HG02798 (cell line): ENCODE measurements at regions not wholly inside any gene's neighbourhood (a gene's known extent, or its start where the extent isn't known, plus 50 kb on each side); places are given as distances from the start of the nearest gene placed in this dataset.

Experiments
- ATAC-seq: cut with Tn5 transposase; IDR thresholded peaks from one replicate; pipeline ENCODE4 v1.9.1; 2021; ENCODE audit warnings: mild to moderate bottlenecking; ENCODE audit not compliant: unreplicated experiment, poor library complexity

DNA sequence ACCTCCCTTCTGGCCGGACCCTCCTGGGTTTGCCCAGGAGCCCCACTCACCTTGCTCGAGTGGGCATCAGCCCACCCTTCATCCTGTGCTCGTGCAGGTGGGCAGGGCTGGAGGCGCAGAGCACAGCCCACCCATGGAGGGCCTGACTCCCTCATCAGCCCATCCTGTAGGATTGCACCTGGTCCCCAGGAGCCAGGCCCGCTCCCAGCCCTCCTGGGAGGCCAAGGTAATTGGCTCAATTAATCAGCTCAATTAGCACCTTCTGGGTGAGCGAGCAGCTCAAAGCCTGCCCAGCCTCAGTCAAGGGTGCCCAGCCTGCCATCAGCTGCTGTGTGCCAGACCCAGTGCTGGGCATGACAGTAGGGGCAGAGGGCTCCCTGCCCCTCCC is 58.1 kb upstream of the NECTIN1 start:
- no peak for ATAC-seq

DNA sequence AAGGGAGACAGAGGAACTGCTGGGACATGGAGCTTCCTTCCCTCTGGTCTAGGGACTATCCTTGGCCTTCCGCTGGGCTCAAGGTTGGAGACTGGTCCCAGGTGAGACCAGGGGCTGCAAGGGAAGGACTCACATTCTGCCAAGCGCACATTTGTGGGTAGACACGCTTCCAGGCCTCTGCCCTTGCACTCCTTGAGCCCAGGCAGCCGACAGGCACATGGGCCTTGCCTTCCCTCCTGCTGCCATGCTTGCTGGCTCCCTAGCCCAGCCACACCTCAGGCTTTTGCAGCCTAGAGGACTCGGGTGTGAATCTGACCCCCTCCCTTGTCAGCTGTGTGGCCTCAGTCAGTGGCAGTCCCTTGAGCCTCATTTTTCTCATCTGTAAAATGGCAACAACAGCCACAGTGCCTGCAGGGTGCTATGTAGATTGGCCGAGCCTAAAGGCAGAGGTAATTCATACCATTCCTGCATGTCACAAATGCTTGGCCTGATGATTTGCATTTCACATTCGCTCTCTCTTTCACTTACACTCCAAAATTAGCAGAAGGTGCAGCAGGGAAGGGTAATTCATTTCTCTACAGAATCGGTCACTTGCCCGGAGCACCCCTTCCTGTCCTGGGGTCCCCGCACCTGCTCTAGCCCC is 57.6 kb upstream of the NECTIN1 start:
- ATAC-seq, result no peak

DNA sequence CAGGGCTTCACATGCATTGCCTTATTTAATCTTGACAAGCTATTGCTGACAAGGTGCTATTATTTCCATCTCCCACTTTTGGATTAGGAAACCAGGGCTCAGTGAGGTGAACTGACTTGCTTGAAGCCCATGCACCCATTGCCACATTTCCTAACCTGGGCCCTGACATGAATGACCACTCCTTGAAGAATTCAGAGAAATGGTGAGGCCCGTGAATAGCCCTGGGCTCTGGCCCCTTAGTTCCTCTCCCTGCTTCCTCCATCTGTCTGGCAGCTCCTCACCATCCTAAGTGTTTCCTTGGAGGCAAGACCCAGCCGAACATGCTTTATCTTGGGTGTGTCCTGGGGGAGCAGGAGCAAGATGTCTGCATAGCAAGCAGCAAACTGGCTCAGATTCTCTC is 56.1 kb upstream of the NECTIN1 start:
- no peak for ATAC-seq

DNA sequence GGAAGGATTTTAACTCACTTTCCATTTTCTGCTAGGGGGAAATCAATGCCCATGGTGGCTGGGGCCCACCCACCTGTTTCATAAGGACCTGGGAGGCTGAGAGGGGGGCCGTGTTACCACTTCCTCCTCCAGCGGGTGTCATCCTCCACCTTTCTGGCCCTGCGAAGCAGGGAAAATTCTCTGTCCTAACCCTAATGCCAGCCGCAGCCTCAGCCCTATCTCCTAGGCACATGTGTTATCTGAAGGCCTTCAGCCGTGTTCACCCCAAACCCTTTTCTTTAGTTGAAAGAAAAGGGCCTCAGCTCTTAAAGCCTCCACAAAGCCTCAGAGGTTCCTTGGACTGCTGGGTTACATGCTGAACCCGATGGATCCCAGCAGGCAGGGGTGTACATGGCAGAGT is 55.4 kb upstream of the NECTIN1 start:
- no peak for ATAC-seq

DNA sequence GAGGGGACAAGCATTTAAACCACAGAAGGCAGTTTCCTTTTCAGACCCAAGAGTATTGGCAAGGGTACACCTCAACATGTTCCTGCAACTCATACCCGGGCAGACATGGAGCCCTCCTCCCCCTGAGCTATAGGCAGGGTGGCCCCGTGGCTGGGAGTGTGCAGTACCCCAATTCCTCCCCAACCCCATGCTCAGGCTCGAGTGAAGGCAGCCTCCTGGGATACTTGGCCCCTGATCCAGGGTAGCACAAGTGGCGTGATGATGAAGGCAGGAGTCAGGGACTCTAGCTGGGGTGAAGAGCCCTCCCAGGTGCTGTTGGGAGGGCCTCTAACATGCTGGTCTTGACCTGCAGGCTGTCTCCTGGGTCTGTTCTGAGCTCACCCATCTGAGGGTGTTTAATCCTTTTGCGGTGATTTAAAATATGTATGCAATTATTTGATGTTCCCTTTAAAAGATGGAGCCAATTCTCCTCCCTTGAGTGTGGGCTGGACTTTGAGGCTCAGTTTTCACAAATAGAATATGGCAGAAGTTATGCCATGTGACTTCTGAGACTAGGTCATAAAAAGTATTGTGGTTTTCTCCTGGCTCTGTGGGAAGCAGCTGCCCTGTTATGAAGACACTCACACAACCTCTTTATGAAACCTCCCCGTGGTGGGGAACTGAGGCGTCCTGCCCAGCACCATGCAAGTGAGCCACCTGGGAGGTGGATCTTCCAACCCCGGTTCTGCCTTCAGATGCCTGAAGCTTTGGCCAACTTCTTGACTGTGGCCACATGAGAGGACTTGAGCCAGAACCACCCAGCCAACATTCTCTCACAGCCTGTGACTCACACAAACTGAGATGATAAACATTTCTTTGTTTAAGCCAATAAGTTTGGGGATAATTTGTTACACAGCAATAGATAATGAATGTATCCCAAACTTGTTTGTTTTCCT is 54.7 kb upstream of the NECTIN1 start:
- no peak for ATAC-seq

DNA sequence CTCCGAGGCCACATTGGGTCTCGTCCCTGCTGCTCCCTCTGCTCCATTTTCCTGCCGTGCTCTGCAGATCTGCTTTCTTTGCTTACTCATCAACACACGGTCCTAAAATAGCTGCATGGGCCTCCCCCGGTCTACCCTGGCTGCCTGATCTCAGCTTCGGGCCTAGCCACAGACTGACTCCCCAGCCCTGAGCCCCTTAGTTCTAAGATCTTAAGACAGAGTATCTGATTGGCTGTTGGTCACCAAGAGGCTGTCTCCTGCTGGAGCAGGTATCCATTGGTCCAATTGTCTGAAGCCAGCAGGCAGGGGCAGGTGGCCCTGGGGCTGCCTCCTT is 53.7 kb upstream of the NECTIN1 start:
- no peak for ATAC-seq

DNA sequence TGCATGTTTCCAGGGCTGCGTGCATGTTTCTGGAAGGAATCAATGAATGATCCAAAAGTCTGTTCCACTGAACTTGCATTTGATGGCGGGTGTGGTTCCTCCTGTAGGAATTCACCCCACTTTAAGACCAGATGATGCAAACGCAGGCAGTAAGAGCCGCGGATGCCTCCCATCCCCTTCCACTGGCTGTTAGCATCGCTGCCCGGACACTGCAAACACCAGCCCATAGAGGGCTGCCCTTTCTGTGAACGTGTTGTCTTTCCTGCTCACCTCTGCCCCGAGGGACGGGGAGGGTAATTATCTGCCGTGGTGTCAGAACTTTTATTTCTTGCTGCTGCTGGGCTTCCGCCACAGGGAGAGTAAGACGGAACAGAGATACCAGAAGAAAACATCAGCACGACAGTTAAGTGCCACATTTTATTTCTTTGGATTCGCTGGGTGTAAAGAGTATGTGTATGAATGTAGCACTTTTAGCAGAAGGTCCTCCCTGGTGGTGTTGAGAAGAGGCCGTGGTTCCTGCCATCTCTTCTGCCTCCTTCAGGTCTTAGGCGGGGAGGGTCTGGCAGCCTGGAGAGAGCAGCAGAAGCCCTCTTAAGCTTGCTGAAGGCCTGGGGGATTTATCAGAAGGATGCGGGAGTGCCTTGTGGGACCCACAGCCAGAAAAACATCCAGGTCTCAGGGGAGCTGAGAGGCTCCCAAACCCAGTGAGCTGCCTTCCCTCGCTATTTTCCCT is 53.2 kb upstream of the NECTIN1 start:
- ATAC-seq, result no peak

DNA sequence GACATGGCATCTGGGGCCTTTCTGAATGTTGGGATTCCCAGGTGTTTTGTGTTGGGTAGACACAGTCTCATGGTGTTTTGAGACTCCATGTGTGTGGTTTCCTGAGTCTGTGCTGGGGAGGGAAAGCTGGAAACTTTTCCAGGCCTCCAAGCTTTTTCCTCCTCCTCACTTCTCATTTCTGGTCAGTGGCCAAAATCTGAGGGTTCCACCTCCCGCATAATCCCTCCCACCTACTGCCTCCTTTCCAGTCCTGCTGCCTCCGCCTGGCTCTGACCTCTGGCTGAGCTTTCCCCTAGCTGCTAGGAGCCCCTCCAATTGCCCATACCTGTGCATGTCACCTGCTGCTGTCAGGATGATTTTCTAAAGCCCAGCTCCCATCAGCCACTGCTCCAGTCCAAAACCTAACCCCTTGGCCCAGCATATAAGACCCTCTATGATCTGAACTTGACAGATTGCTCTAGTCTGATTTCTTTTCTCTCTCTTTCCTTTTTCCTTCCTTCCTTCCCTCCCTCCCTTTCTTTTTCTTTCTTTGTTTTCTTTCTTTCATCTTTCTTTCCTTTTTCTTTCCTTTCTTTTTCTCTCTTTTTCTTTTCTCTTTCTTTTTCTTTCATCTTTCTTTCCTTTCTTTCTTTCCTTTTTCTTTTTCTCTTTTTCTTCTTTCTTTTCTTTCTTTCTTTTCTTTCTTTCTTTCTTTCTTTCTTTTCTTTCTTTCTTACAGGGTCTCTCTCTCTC is 51.4 kb upstream of the NECTIN1 start:
- ATAC-seq, result no peak

DNA sequence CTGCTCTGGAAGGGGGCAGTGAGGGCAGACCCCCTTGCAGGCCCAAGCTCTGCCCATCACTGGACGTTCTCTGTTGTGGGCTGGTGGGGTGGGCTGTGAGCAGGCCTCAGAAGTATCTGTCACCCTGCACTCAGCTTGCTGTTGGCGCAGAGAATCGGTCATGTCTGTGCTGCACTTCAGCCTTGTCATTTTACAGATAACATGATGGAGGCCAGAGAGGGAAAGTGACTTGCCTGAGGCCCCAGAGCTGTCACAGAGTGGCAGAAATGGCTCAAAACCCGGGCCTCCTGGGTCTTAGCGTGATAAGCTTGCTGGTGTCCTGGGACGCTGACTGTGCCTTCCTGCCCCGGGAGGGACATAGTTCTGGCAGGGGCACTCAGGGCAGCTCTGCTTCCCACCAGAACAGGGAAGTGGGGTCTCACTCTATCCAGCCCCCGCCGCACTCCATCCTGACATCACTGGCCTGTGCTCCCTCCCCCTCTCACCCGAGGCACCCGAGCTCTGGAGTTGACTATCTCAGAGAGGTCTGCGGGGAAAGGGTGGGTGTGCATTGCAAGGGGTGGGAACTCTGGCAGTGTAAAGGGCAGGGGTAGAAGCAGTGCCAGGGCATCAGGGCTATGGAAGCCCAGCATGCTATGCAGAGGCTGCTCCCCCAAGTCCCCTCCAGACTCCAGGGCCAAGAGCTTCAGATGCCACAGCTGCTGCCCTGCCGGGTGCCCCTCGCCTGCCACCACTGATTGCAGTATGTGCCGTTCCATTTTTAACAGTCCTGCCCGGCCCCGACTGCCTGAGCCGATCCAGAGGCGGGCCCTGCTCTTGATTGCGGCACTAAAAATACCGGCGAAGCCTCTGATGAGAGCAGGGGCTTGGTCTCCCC is 50.4 kb upstream of the NECTIN1 start:
- no peak for ATAC-seq
